ENCODE measurements at regions not wholly inside any gene's neighbourhood (a gene's known extent, or its start where the extent isn't known, plus 50 kb on each side); places are given as distances from the start of the nearest gene placed in this dataset.
"Not testable (repeated sequence)": the region's sequence is repeated elsewhere in the genome, so short reads cannot be mapped to it uniquely, and the experiment has no call there.

- TF ChIP-seq CTCF (conservative IDR thresholded peaks at IDR 0.05 in 1 of 2, IDR thresholded peaks at IDR 0.05 in 1 of 2; ENCODE audit: low read depth in 1 of 2, low read length in 2 of 2); EZH2 (IDR thresholded peaks at IDR 0.05; ENCODE audit: low read length, missing control alignments): not testable (repeated sequence)
Measured at GRCh38 chr1:146513754-146514153, 284.9 kb upstream of the NOTCH2NLA start.
